GM18517 (cell line): ENCODE measurements at regions not wholly inside any gene's neighbourhood (a gene's known extent, or its start where the extent isn't known, plus 50 kb on each side); places are given as distances from the start of the nearest gene placed in this dataset.
"Not testable (repeated sequence)": the region's sequence is repeated elsewhere in the genome, so short reads cannot be mapped to it uniquely, and the experiment has no call there.

Source experiments
- ATAC-seq: cut with Tn5 transposase; IDR thresholded peaks from one replicate; pipeline ENCODE4 v1.9.1; 2021; ENCODE audit warnings: mild to moderate bottlenecking, moderate library complexity; ENCODE audit not compliant: unreplicated experiment

- ATAC-seq: not testable (repeated sequence)
These were observed 125.6 kb upstream of the NBPF9 start for GRCh38 chr1:149228672-149229585.

- ATAC-seq: not testable (repeated sequence)
These were observed 126.5 kb upstream of the NBPF9 start for GRCh38 chr1:149229813-149230212.

- ATAC-seq: not testable (repeated sequence)
These were observed 131.9 kb upstream of the NBPF9 start for GRCh38 chr1:149234926-149235914.

- not testable (repeated sequence) for ATAC-seq
These were observed 134.2 kb upstream of the NBPF9 start for GRCh38 chr1:149237515-149237914.

GRCh38 chr1:149239897-149240508 is 136.7 kb upstream of the NBPF9 start:
- ATAC-seq: not testable (repeated sequence)

GRCh38 chr1:149240530-149240929 is 137.2 kb upstream of the NBPF9 start:
- not testable (repeated sequence) for ATAC-seq

GRCh38 chr1:149241272-149241671 is 137.9 kb upstream of the NBPF9 start:
- not testable (repeated sequence) for ATAC-seq

- not testable (repeated sequence) for ATAC-seq
These were observed 140.2 kb upstream of the NBPF9 start for GRCh38 chr1:149243572-149243971.

GRCh38 chr1:149244621-149245020 is 141.3 kb upstream of the NBPF9 start:
- ATAC-seq: not testable (repeated sequence)

- ATAC-seq: not testable (repeated sequence)
These were observed 142.9 kb upstream of the NBPF9 start for GRCh38 chr1:149246212-149246611.

GRCh38 chr1:149248610-149249009 is 145.3 kb upstream of the NBPF9 start:
- not testable (repeated sequence) for ATAC-seq

GRCh38 chr1:149249850-149250467 is 146.6 kb upstream of the NBPF9 start:
- not testable (repeated sequence) for ATAC-seq

- not testable (repeated sequence) for ATAC-seq
These were observed 151.8 kb upstream of the NBPF9 start for GRCh38 chr1:149254894-149255847.

- ATAC-seq: not testable (repeated sequence)
These were observed 156.9 kb upstream of the NBPF9 start for GRCh38 chr1:149260284-149260683.

GRCh38 chr1:149260736-149261340 is 157.5 kb upstream of the NBPF9 start:
- ATAC-seq: not testable (repeated sequence)

- ATAC-seq: not testable (repeated sequence)
These were observed 163.9 kb upstream of the NBPF9 start for GRCh38 chr1:149267287-149267686.

- ATAC-seq: not testable (repeated sequence)
These were observed 165.8 kb upstream of the NBPF9 start for GRCh38 chr1:149269001-149269702.

GRCh38 chr1:149269833-149270232 is 166.5 kb upstream of the NBPF9 start:
- not testable (repeated sequence) for ATAC-seq
